H1 (cell line): ENCODE measurements at regions not wholly inside any gene's neighbourhood (a gene's known extent, or its start where the extent isn't known, plus 50 kb on each side); places are given as distances from the start of the nearest gene placed in this dataset.
"Not testable (repeated sequence)": the region's sequence is repeated elsewhere in the genome, so short reads cannot be mapped to it uniquely, and the experiment has no call there.

Experiments
- CTCF ChIA-PET: fragments of 300-600 bp; sonication (Branson Sonifier 250); formaldehyde crosslinking; loops from one replicate; lab custom pipeline; 2021; ENCODE audit not compliant: partially characterized antibody; lab: Charles Lee
- POLR2A ChIA-PET: fragments of 300-600 bp; sonication (Branson Sonifier 250); formaldehyde crosslinking; loops from one replicate; lab custom pipeline; 2021; ENCODE audit warnings: inconsistent platforms; ENCODE audit not compliant: partially characterized antibody; lab: Charles Lee
- DNase-seq, 2 experiments: peaks; one replicate each; pipeline versions ENCODE4 v3.0.0 to v3.0.0-alpha.2; 2010 to 2022; ENCODE audit warnings: low spot score in 2 of 2, low read depth in 1 of 2, mixed read lengths in 1 of 2
- FAIRE-seq: peaks from 2 replicates; lab custom pipeline; 2011; peaks lifted over from hg19 to GRCh38; lab: Jason Lieb, UNC
- H2AFZ ChIP-seq: 2 replicates; pipeline ENCODE4 v1.8.1; 2012; ENCODE audit warnings: low read length, inconsistent platforms
- H2AK5ac ChIP-seq: 2 replicates; pipeline ENCODE4 v1.6.1; 2013; ENCODE audit warnings: low read depth, low read length
- H2BK120ac ChIP-seq: replicated peaks from 2 replicates; pipeline ENCODE3; 2013; ENCODE audit warnings: low read depth, low read length, inconsistent platforms
- H2BK12ac ChIP-seq: 2 replicates; pipeline ENCODE4 v1.6.1; 2013; ENCODE audit warnings: low read depth, low read length
- H2BK15ac ChIP-seq: 2 replicates; pipeline ENCODE4 v1.6.1; 2013; ENCODE audit warnings: low read length
- H2BK20ac ChIP-seq: 2 replicates; pipeline ENCODE4 v1.6.1; 2013; ENCODE audit warnings: low read length
- H2BK5ac ChIP-seq: 2 replicates; pipeline ENCODE4 v1.6.1; 2013; ENCODE audit warnings: low read depth, low read length
- H3K14ac ChIP-seq: 2 replicates; pipeline ENCODE4 v1.6.1; 2013; ENCODE audit warnings: inconsistent platforms; ENCODE audit not compliant: insufficient read length
- H3K18ac ChIP-seq: 2 replicates; pipeline ENCODE4 v1.6.1; 2013; ENCODE audit warnings: low read length; ENCODE audit errors: extremely low read depth
- H3K23ac ChIP-seq: 2 replicates; pipeline ENCODE4 v1.6.1; 2013; ENCODE audit warnings: inconsistent platforms; ENCODE audit not compliant: insufficient read length
- H3K23me2 ChIP-seq: 2 replicates; pipeline ENCODE4 v1.6.1; 2013; ENCODE audit warnings: low read depth, low read length
- H3K27ac ChIP-seq: 2 replicates; pipeline ENCODE4 v1.6.1; 2011; ENCODE audit warnings: low read depth, low read length, inconsistent platforms
- H3K27me3 ChIP-seq, 4 experiments: replicated peaks in 1 of 4; 1 replicate in 1 of 4; 2 replicates in 3 of 4; pipeline versions ENCODE4 v1.6.1 to v1.8.1; 2011 to 2013; ENCODE audit warnings: low read length in 3 of 4, mild to moderate bottlenecking in 3 of 4, inconsistent platforms in 2 of 4, mixed read lengths in 2 of 4, moderate library complexity in 1 of 4; ENCODE audit not compliant: control insufficient read depth in 3 of 4, insufficient read depth in 3 of 4; ENCODE audit errors: extremely low read depth in 1 of 4
- H3K36me3 ChIP-seq, 4 experiments: 2 replicates each; pipeline versions ENCODE4 v1.6.1 to v1.8.1; 2011 to 2013; ENCODE audit warnings: mild to moderate bottlenecking in 4 of 4, low read length in 3 of 4, moderate library complexity in 2 of 4, control low read depth in 1 of 4, inconsistent platforms in 1 of 4; ENCODE audit not compliant: insufficient read depth in 4 of 4, control insufficient read depth in 2 of 4
- H3K4ac ChIP-seq: replicated peaks from 2 replicates; pipeline ENCODE3; 2013; ENCODE audit warnings: low read length, low read depth, mixed read lengths, inconsistent platforms; ENCODE audit not compliant: insufficient read length
- H3K4me1 ChIP-seq, 4 experiments: replicated peaks in 1 of 4; 1 replicate in 1 of 4; 2 replicates in 3 of 4; pipeline versions ENCODE4 v1.6.1 to v1.8.1; 2011 to 2013; ENCODE audit warnings: low read length in 3 of 4, inconsistent platforms in 2 of 4, mixed read lengths in 1 of 4; ENCODE audit not compliant: insufficient read depth in 4 of 4, control insufficient read depth in 3 of 4
- H3K4me2 ChIP-seq, 2 experiments: 2 replicates each; pipeline versions ENCODE4 v1.6.1 to v1.8.1; 2011 to 2013; ENCODE audit warnings: low read depth in 2 of 2, low read length in 2 of 2, control low read depth in 1 of 2, inconsistent platforms in 1 of 2, mild to moderate bottlenecking in 1 of 2; ENCODE audit not compliant: insufficient read depth in 1 of 2
- H3K4me3 ChIP-seq, 4 experiments: fragments of 200-600, 300-600 bp in 1 of 4; sonication (generic), shearing (Covaris generic), sonication (Bioruptor Twin) in 1 of 4; 2 replicates each; pipeline versions ENCODE4 v1.5.1 to v1.8.1; 2011 to 2016; ENCODE audit warnings: low read length in 4 of 4, low read depth in 3 of 4, control low read depth in 2 of 4, inconsistent platforms in 2 of 4, mild to moderate bottlenecking in 2 of 4, mixed read lengths in 1 of 4, moderate library complexity in 1 of 4; ENCODE audit not compliant: insufficient read depth in 2 of 4; ENCODE audit errors: extremely low read depth in 1 of 4
- H3K56ac ChIP-seq: replicated peaks from 2 replicates; pipeline ENCODE3; 2013; ENCODE audit warnings: low read depth, mild to moderate bottlenecking, mixed read lengths, low read length, inconsistent platforms; ENCODE audit not compliant: insufficient read length
- H3K79me1 ChIP-seq: 2 replicates; pipeline ENCODE4 v1.6.1; 2013; ENCODE audit warnings: low read depth, low read length, control low read depth
- H3K79me2 ChIP-seq, 2 experiments: 2 replicates each; pipeline versions ENCODE4 v1.6.1 to v1.8.1; 2012 to 2013; ENCODE audit warnings: low read length in 2 of 2, mild to moderate bottlenecking in 2 of 2, inconsistent platforms in 1 of 2; ENCODE audit not compliant: insufficient read depth in 2 of 2, control insufficient read depth in 1 of 2
- H3K9ac ChIP-seq, 4 experiments: replicated peaks in 1 of 4; 1 replicate in 1 of 4; 2 replicates in 3 of 4; pipeline versions ENCODE4 v1.6.1 to v1.8.1; 2011 to 2013; ENCODE audit warnings: low read depth in 3 of 4, low read length in 3 of 4, control low read depth in 2 of 4, mild to moderate bottlenecking in 2 of 4, moderate library complexity in 2 of 4, inconsistent platforms in 1 of 4; ENCODE audit errors: extremely low read depth in 1 of 4
- H3K9me3 ChIP-seq, 2 experiments: 2 replicates each; pipeline versions ENCODE4 v1.6.1 to v1.8.1; 2012 to 2013; ENCODE audit warnings: mild to moderate bottlenecking in 2 of 2, moderate library complexity in 2 of 2, control low read depth in 1 of 2, inconsistent platforms in 1 of 2, low read depth in 1 of 2, low read length in 1 of 2, mixed read lengths in 1 of 2; ENCODE audit not compliant: insufficient read depth in 2 of 2
- H4K20me1 ChIP-seq, 2 experiments: replicated peaks in 1 of 2; 2 replicates each; pipeline versions ENCODE3 to v1.8.1; 2011 to 2013; ENCODE audit warnings: inconsistent platforms in 2 of 2, low read length in 2 of 2, mild to moderate bottlenecking in 1 of 2; ENCODE audit not compliant: insufficient read depth in 2 of 2, control insufficient read depth in 1 of 2
- H4K5ac ChIP-seq: 2 replicates; pipeline ENCODE4 v1.6.1; 2013; ENCODE audit warnings: low read length, low read depth, mixed read lengths, inconsistent platforms; ENCODE audit not compliant: insufficient read length
- H4K8ac ChIP-seq: 2 replicates; pipeline ENCODE4 v1.8.0; 2013; ENCODE audit warnings: mild to moderate bottlenecking, moderate library complexity, low read length, inconsistent platforms; ENCODE audit not compliant: insufficient read depth; ENCODE audit errors: extremely low read depth
- H4K91ac ChIP-seq: replicated peaks from 2 replicates; pipeline ENCODE3; 2013; ENCODE audit warnings: low read length, mixed read lengths, inconsistent platforms; ENCODE audit not compliant: insufficient read length
- WGBS, 2 experiments: shearing (Covaris generic) in 1 of 2; methylation state at CpG; one replicate each; pipeline versions ENCODE4 v1.1.6 to v1.1.7; 2013 to 2015; ENCODE audit warnings: low lambda C conversion rate in 2 of 2, mixed read lengths in 2 of 2, inconsistent platforms in 1 of 2, low coverage in 1 of 2, missing lambda C conversion rate in 1 of 2; ENCODE audit not compliant: insufficient replicate concordance in 2 of 2, insufficient coverage in 1 of 2, insufficient read length in 1 of 2; ENCODE audit errors: extremely low coverage in 1 of 2, missing lambda C conversion rate in 1 of 2; 5-methylcytosine and 5-hydroxymethylcytosine counted together

- H3K79me1 ChIP-seq, H2BK20ac ChIP-seq, H2BK15ac ChIP-seq, H3K27ac ChIP-seq, H2AK5ac ChIP-seq, H2AFZ ChIP-seq, H3K56ac ChIP-seq, H3K27me3 ChIP-seq, DNase-seq, H3K36me3 ChIP-seq, H2BK5ac ChIP-seq, H3K4me2 ChIP-seq, H3K79me2 ChIP-seq, H3K18ac ChIP-seq, H2BK12ac ChIP-seq, POLR2A ChIA-PET, H3K4me1 ChIP-seq, H3K23me2 ChIP-seq, H4K91ac ChIP-seq, H3K14ac ChIP-seq, FAIRE-seq, H2BK120ac ChIP-seq, H4K20me1 ChIP-seq, H3K9ac ChIP-seq, H3K23ac ChIP-seq, H4K8ac ChIP-seq, H3K9me3 ChIP-seq, H3K4ac ChIP-seq, H4K5ac ChIP-seq, H3K4me3 ChIP-seq: not testable (repeated sequence)
- 89% methylated on average over 3 of the region's 3 CpGs; no CpG with 5 or more reads in 1 of the 2 experiments for WGBS, 2 experiments
- CTCF ChIA-PET = interaction anchor here (0.6 to 1.6 kb wide), 2 partner anchors 40 to 198 kb away, joined by 3 to 4 read pairs; no protein-coding TSS in a partner anchor
These were observed 82.2 kb upstream of the MITF start for GRCh38 chr3:69657030-69657429.
